Panc1 (cell line): ENCODE measurements at regions not wholly inside any gene's neighbourhood (a gene's known extent, or its start where the extent isn't known, plus 50 kb on each side); places are given as distances from the start of the nearest gene placed in this dataset.

Experiments
- ATAC-seq: fragments of 200-7000 bp; cut with Tn5 transposase; 2 replicates; pipeline ENCODE4 v1.9.1; 2020; ENCODE audit warnings: mild to moderate bottlenecking, moderate library complexity
- BruUV-seq: library from RNA; stranded (reverse); fragments of 400-500 nt; replicated peaks from 2 replicates; lab custom pipeline; 2021; lab: Mats Ljungman, UMichigan
- CTCF ChIA-PET: fragments of 300-600 bp; sonication (Branson Sonifier 250); formaldehyde crosslinking; loops from one replicate; lab custom pipeline; 2022; ENCODE audit warnings: antibody characterized with exemption; lab: Charles Lee
- POLR2A ChIA-PET: fragments of 300-600 bp; sonication (Branson Sonifier 250); formaldehyde crosslinking; loops from one replicate; lab custom pipeline; 2022; ENCODE audit warnings: antibody characterized with exemption; lab: Charles Lee
- DNase-seq: peaks from one replicate; pipeline ENCODE4 v3.0.0-alpha.2; 2010; ENCODE audit warnings: low read depth, low spot score
- H3K27ac ChIP-seq: 2 replicates; pipeline ENCODE4 v1.5.1; 2011; ENCODE audit warnings: mild to moderate bottlenecking, low read length, inconsistent platforms
- H3K27me3 ChIP-seq: fragments of 200-500 bp; sonication (Bioruptor generic); 2 replicates; pipeline ENCODE4 v1.6.0; 2014; ENCODE audit warnings: low read length, inconsistent platforms; ENCODE audit not compliant: control insufficient read depth, insufficient read depth
- H3K36me3 ChIP-seq: fragments of 200-500 bp; sonication (Bioruptor generic); 2 replicates; pipeline ENCODE4 v1.5.1; 2014; ENCODE audit warnings: inconsistent platforms, mild to moderate bottlenecking, low read length, moderate library complexity; ENCODE audit not compliant: control insufficient read depth, insufficient read depth
- H3K4me1 ChIP-seq: 2 replicates; pipeline ENCODE4 v1.5.1; 2011; ENCODE audit warnings: inconsistent platforms, mild to moderate bottlenecking, low read length, moderate library complexity; ENCODE audit not compliant: control insufficient read depth, insufficient read depth
- H3K4me3 ChIP-seq, 2 experiments: 2 replicates each; pipeline ENCODE4 v1.5.1; 2011 to 2012; ENCODE audit warnings: low read depth in 2 of 2, low read length in 2 of 2, mild to moderate bottlenecking in 2 of 2, inconsistent platforms in 1 of 2, moderate library complexity in 1 of 2
- H3K9me3 ChIP-seq: fragments of 200-500 bp; sonication (Bioruptor generic); 2 replicates; pipeline ENCODE4 v1.5.1; 2014; ENCODE audit warnings: low read depth, mild to moderate bottlenecking, inconsistent platforms, low read length, moderate library complexity; ENCODE audit not compliant: control insufficient read depth, insufficient read depth
- CTCF ChIP-seq: fragments of 450-650 bp; IDR thresholded peaks from 2 replicates; pipeline ENCODE4 v1.5.1; 2017; ENCODE audit warnings: mild to moderate bottlenecking
- POLR2AphosphoS5 ChIP-seq: IDR thresholded peaks from 2 replicates; pipeline ENCODE4 v1.6.1; 2012; ENCODE audit warnings: mild to moderate bottlenecking, low read depth, low read length, moderate library complexity
- SIN3A ChIP-seq: IDR thresholded peaks from 2 replicates; pipeline ENCODE4 v1.6.1; 2012; ENCODE audit warnings: low read depth, mild to moderate bottlenecking, low read length, moderate library complexity, borderline replicate concordance; ENCODE audit not compliant: insufficient read depth
- TCF7L2 ChIP-seq: IDR thresholded peaks from 2 replicates; pipeline ENCODE4 v1.6.1; 2011; ENCODE audit warnings: mild to moderate bottlenecking, low read depth, low read length, inconsistent platforms
- in situ Hi-C: cut with HindIII; loops from 2 replicates; pipeline ENCODE4 v1.10.0; 2016; ENCODE audit warnings: low sequenced_read_pairs, low pct_unique_long_range_greater_than_20kb
- intact Hi-C: fragments of 100-400 bp; cut with micrococcal nuclease; formaldehyde crosslinking; loops from one replicate; pipeline ENCODE4 v1.10.0; 2022; ENCODE audit not compliant: unreplicated experiment
- TF ChIP-seq, protein P1 (sequence below), 2 experiments: IDR thresholded peaks; 2 replicates each; pipeline ENCODE4 v1.6.1; 2011 to 2012; ENCODE audit warnings: low read depth in 2 of 2, control low read depth in 1 of 2, low read length in 1 of 2, mild to moderate bottlenecking in 1 of 2, moderate library complexity in 1 of 2; ENCODE audit not compliant: insufficient read depth in 1 of 2

DNA sequence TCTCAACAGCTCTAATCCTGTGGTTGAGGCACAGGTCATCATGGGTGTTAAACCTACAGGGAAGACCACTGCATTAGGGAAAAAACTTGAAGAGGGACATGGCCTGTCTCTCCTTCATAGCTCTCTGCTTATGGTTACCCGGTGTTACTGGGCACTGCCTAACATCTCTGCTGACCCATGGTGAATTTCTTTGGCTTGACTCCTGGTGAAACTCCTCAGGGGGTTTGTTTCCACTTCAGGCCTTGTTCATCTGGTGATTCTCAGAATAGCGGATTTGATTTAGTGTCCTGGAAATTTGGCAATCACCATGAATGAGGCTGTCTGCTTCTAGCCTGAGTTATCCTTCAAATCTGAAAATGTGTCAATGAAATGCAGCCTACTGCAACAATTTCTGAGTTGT, 114.4 kb downstream of the ZNF518B start:
- in situ Hi-C loops: no loop called here
- Histone ChIP-seq H3K36me3 (no peaks in the 10 kb centered on the region), H3K4me1 (no peaks in the 10 kb centered on the region), H3K27ac (no peak overlapping the region), H3K4me3 (no peak overlapping the region), H3K9me3 (no peaks in the 10 kb centered on the region), H3K27me3 (no peaks in the 10 kb centered on the region; the same call in 1 of the 2 replicates)
- no TSS peak for BruUV-seq
- DNase-seq (no peak), ATAC-seq (no peak)
- ChIA-PET CTCF (no interaction called here), POLR2A (no interaction called here)
- TF ChIP-seq TCF7L2 (no peak), CTCF (no peak), SIN3A (no peak), POLR2AphosphoS5 (no peak)
- TF ChIP-seq, protein P1, sequence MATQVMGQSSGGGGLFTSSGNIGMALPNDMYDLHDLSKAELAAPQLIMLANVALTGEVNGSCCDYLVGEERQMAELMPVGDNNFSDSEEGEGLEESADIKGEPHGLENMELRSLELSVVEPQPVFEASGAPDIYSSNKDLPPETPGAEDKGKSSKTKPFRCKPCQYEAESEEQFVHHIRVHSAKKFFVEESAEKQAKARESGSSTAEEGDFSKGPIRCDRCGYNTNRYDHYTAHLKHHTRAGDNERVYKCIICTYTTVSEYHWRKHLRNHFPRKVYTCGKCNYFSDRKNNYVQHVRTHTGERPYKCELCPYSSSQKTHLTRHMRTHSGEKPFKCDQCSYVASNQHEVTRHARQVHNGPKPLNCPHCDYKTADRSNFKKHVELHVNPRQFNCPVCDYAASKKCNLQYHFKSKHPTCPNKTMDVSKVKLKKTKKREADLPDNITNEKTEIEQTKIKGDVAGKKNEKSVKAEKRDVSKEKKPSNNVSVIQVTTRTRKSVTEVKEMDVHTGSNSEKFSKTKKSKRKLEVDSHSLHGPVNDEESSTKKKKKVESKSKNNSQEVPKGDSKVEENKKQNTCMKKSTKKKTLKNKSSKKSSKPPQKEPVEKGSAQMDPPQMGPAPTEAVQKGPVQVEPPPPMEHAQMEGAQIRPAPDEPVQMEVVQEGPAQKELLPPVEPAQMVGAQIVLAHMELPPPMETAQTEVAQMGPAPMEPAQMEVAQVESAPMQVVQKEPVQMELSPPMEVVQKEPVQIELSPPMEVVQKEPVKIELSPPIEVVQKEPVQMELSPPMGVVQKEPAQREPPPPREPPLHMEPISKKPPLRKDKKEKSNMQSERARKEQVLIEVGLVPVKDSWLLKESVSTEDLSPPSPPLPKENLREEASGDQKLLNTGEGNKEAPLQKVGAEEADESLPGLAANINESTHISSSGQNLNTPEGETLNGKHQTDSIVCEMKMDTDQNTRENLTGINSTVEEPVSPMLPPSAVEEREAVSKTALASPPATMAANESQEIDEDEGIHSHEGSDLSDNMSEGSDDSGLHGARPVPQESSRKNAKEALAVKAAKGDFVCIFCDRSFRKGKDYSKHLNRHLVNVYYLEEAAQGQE (IDR thresholded peaks at IDR 0.05; ENCODE audit: insufficient read depth in 1 of 2, low read depth in 2 of 2, low read length in 1 of 2): no peak
- intact Hi-C loops: no loop called here

DNA sequence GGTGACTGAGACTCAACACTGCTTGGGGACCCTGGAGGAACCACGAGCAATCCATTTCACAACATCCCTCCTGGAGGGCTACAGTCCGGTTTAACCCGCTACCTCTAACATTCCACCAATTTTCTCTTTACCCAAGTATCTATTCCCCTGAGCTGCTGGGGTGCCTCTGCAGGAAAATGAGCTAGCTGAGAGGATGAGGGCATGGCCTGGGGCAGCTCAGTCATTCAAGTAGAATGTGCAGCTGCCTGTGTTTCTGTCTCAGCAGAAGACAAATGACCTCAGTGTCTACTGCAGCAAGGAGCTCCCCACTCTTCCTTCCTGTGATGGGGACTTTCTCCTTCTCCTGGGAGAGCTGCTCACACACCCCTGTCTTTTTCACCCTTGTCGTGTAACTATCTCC, 120.8 kb downstream of the ZNF518B start:
- in situ Hi-C loops (no loop called here), intact Hi-C loops (no loop called here)
- TF ChIP-seq POLR2AphosphoS5: no peak
- H3K36me3 ChIP-seq: no peaks in the 10 kb centered on the region
- ATAC-seq (no peak), DNase-seq (no peak)
- no TSS peak for BruUV-seq
- H3K9me3 ChIP-seq: no peaks in the 10 kb centered on the region
- no peak overlapping the region for H3K4me3 ChIP-seq
- ChIA-PET POLR2A (no interaction called here), CTCF (no interaction called here)
- no peaks in the 10 kb centered on the region; the same call in 1 of the 2 replicates for H3K27me3 ChIP-seq
- H3K27ac ChIP-seq: no peak overlapping the region
- no peaks in the 10 kb centered on the region for H3K4me1 ChIP-seq

- in situ Hi-C loops (no loop called here), intact Hi-C loops (no loop called here)
- H3K27ac ChIP-seq: no peak overlapping the region
- CTCF ChIA-PET: no interaction called here
- no peaks in the 10 kb centered on the region for H3K27me3 ChIP-seq
- H3K9me3 ChIP-seq: no peaks in the 10 kb centered on the region
- no peak overlapping the region for H3K4me3 ChIP-seq
- ATAC-seq (no peak), DNase-seq (no peak)
- TF ChIP-seq CTCF (no peak), SIN3A (no peak), POLR2AphosphoS5 (no peak), TCF7L2 (no peak)
- TF ChIP-seq, protein P1 (IDR thresholded peaks at IDR 0.05; ENCODE audit: insufficient read depth in 1 of 2, low read depth in 2 of 2, low read length in 1 of 2): no peak
- no TSS peak for BruUV-seq
- POLR2A ChIA-PET: no interaction called here
- H3K4me1 ChIP-seq: no peaks in the 10 kb centered on the region
- no peaks in the 10 kb centered on the region for H3K36me3 ChIP-seq
These were observed 122.2 kb downstream of the ZNF518B start for GRCh38 chr4:10335050-10335449.
